HEK293 (cell line): ENCODE measurements at regions not wholly inside any gene's neighbourhood (a gene's known extent, or its start where the extent isn't known, plus 50 kb on each side); places are given as distances from the start of the nearest gene placed in this dataset.

ENCODE experiments used
- CTCF ChIA-PET: fragments of 350-600 bp; formaldehyde crosslinking; extraction: SDS; loops from one replicate; lab custom pipeline; 2021; ENCODE audit warnings: antibody characterized with exemption; lab: Yijun Ruan, JAX
- POLR2A ChIA-PET: fragments of 300-600 bp; formaldehyde crosslinking; extraction: SDS; loops from one replicate; lab custom pipeline; 2020; ENCODE audit warnings: antibody characterized with exemption, inconsistent platforms; lab: Yijun Ruan, JAX
- H3K27ac ChIP-seq: fragments of 200-500 bp; sonication (Bioruptor generic); 2 replicates; pipeline ENCODE4 v1.5.1; 2014; ENCODE audit warnings: low read depth, low read length, control low read depth, inconsistent platforms; ENCODE audit errors: extremely low read depth
- H3K36me3 ChIP-seq, 2 experiments: fragments of 200-500 bp in 1 of 2; sonication (Bioruptor generic) in 1 of 2; 1 replicate in 1 of 2; 2 replicates in 1 of 2; pipeline ENCODE4 v1.5.1; 2014 to 2017; ENCODE audit warnings: inconsistent platforms in 2 of 2, low read length in 2 of 2; ENCODE audit not compliant: control insufficient read depth in 2 of 2, insufficient read depth in 1 of 2
- H3K4me1 ChIP-seq: fragments of 200-500 bp; sonication (Bioruptor generic); 2 replicates; pipeline ENCODE4 v1.5.1; 2014; ENCODE audit warnings: mild to moderate bottlenecking, low read length, inconsistent platforms; ENCODE audit not compliant: control insufficient read depth, insufficient read depth
- H3K4me3 ChIP-seq: 2 replicates; pipeline ENCODE4 v1.5.1; 2011; ENCODE audit warnings: low read depth, mild to moderate bottlenecking, control low read depth, low read length, moderate library complexity
- H3K9me3 ChIP-seq: fragments of 200-500 bp; sonication (Bioruptor generic); 2 replicates; pipeline ENCODE4 v1.5.1; 2014; ENCODE audit warnings: low read depth, low read length, inconsistent platforms; ENCODE audit not compliant: control insufficient read depth, insufficient read depth
- GFI1B ChIP-seq: fragments of 450-650 bp; formaldehyde crosslinking; IDR thresholded peaks from 2 replicates; pipeline ENCODE4 v1.5.1; 2016; ENCODE audit warnings: missing biosample characterization, missing genetic modification characterization
- GLI4 ChIP-seq: fragments of 450-650 bp; formaldehyde crosslinking; IDR thresholded peaks from 2 replicates; pipeline ENCODE4 v1.5.1; 2016; ENCODE audit warnings: missing biosample characterization, missing genetic modification characterization
- SP7 ChIP-seq: fragments of 450-650 bp; formaldehyde crosslinking; IDR thresholded peaks from 2 replicates; pipeline ENCODE4 v1.5.1; 2016; ENCODE audit warnings: missing biosample characterization, missing genetic modification characterization
- TSHZ1 ChIP-seq: fragments of 450-650 bp; formaldehyde crosslinking; IDR thresholded peaks from 2 replicates; pipeline ENCODE4 v1.5.1; 2016; ENCODE audit warnings: missing biosample characterization, missing genetic modification characterization, borderline replicate concordance
- YY2 ChIP-seq: fragments of 450-650 bp; formaldehyde crosslinking; IDR thresholded peaks from 2 replicates; pipeline ENCODE4 v1.5.1; 2016; ENCODE audit warnings: missing biosample characterization, missing genetic modification characterization
- ZIC2 ChIP-seq: fragments of 450-650 bp; formaldehyde crosslinking; IDR thresholded peaks from 2 replicates; pipeline ENCODE4 v1.5.1; 2016; ENCODE audit warnings: missing biosample characterization, missing genetic modification characterization
- ZNF112 ChIP-seq: fragments of 450-650 bp; formaldehyde crosslinking; IDR thresholded peaks from 2 replicates; pipeline ENCODE4 v1.5.0; 2017; ENCODE audit warnings: missing biosample characterization, missing genetic modification characterization
- ZNF132 ChIP-seq: fragments of 450-650 bp; formaldehyde crosslinking; IDR thresholded peaks from 2 replicates; pipeline ENCODE4 v1.5.1; 2017; ENCODE audit warnings: missing biosample characterization, missing genetic modification characterization, borderline replicate concordance
- ZNF174 ChIP-seq: fragments of 450-650 bp; formaldehyde crosslinking; IDR thresholded peaks from 2 replicates; pipeline ENCODE4 v1.5.0; 2017; ENCODE audit warnings: missing biosample characterization, mild to moderate bottlenecking, missing genetic modification characterization
- ZNF24 ChIP-seq: fragments of 450-650 bp; formaldehyde crosslinking; IDR thresholded peaks from 2 replicates; pipeline ENCODE4 v1.5.1; 2016; ENCODE audit warnings: missing biosample characterization, missing genetic modification characterization
- ZNF324 ChIP-seq: fragments of 450-650 bp; formaldehyde crosslinking; IDR thresholded peaks from 2 replicates; pipeline ENCODE4 v1.5.1; 2016; ENCODE audit warnings: missing biosample characterization, missing genetic modification characterization
- ZNF335 ChIP-seq: fragments of 450-650 bp; formaldehyde crosslinking; conservative IDR thresholded peaks from 2 replicates; pipeline ENCODE4 v1.5.1; 2016; ENCODE audit warnings: missing biosample characterization, missing genetic modification characterization
- ZNF341 ChIP-seq: fragments of 450-650 bp; formaldehyde crosslinking; IDR thresholded peaks from 2 replicates; pipeline ENCODE4; 2016; ENCODE audit warnings: low read depth, missing biosample characterization, missing genetic modification characterization
- ZNF426 ChIP-seq: fragments of 450-650 bp; formaldehyde crosslinking; IDR thresholded peaks from 2 replicates; pipeline ENCODE4 v1.5.1; 2017; ENCODE audit warnings: missing biosample characterization, missing genetic modification characterization, mild to moderate bottlenecking, inconsistent platforms, moderate library complexity
- ZNF514 ChIP-seq: fragments of 450-650 bp; formaldehyde crosslinking; IDR thresholded peaks from 2 replicates; pipeline ENCODE4 v1.5.1; 2016; ENCODE audit warnings: missing biosample characterization, missing genetic modification characterization
- ZNF529 ChIP-seq: fragments of 450-650 bp; formaldehyde crosslinking; IDR thresholded peaks from 2 replicates; pipeline ENCODE4 v1.5.1; 2017; ENCODE audit warnings: missing genetic modification characterization, missing biosample characterization; ENCODE audit not compliant: insufficient replicate concordance
- ZNF555 ChIP-seq: fragments of 450-650 bp; formaldehyde crosslinking; conservative IDR thresholded peaks from 2 replicates; pipeline ENCODE4 v1.5.1; 2017; ENCODE audit warnings: missing biosample characterization, mild to moderate bottlenecking, missing genetic modification characterization, inconsistent platforms
- ZNF571 ChIP-seq: fragments of 450-650 bp; formaldehyde crosslinking; IDR thresholded peaks from 2 replicates; pipeline ENCODE4 v1.5.0; 2017; ENCODE audit warnings: missing biosample characterization, missing genetic modification characterization
- ZNF585B ChIP-seq: fragments of 450-650 bp; formaldehyde crosslinking; IDR thresholded peaks from 2 replicates; pipeline ENCODE4 v1.5.1; 2016; ENCODE audit warnings: missing biosample characterization, missing genetic modification characterization
- ZNF610 ChIP-seq: fragments of 450-650 bp; formaldehyde crosslinking; IDR thresholded peaks from 2 replicates; pipeline ENCODE4 v1.5.1; 2016; ENCODE audit warnings: missing biosample characterization, missing genetic modification characterization, borderline replicate concordance
- ZNF654 ChIP-seq: fragments of 450-650 bp; formaldehyde crosslinking; IDR thresholded peaks from 2 replicates; pipeline ENCODE4 v1.5.1; 2016; ENCODE audit warnings: low read depth, missing biosample characterization, missing genetic modification characterization
- ZNF707 ChIP-seq: fragments of 450-650 bp; formaldehyde crosslinking; IDR thresholded peaks from 2 replicates; pipeline ENCODE4 v1.5.1; 2016; ENCODE audit warnings: missing biosample characterization, missing genetic modification characterization
- ZSCAN23 ChIP-seq: fragments of 450-650 bp; formaldehyde crosslinking; IDR thresholded peaks from 2 replicates; pipeline ENCODE4 v1.5.1; 2016; ENCODE audit warnings: missing biosample characterization, missing genetic modification characterization
- TF ChIP-seq, protein P1 (sequence below): fragments of 450-650 bp; formaldehyde crosslinking; IDR thresholded peaks from 2 replicates; pipeline ENCODE4 v1.5.1; 2016; ENCODE audit warnings: missing biosample characterization, missing genetic modification characterization, borderline replicate concordance

GRCh38 chr6:56407883-56408410, 160.6 kb upstream of the COL21A1 start:
- Histone ChIP-seq H3K4me1 (peaks cover 6% of the 10 kb centered on the region; the same call in 1 of the 2 replicates), H3K27ac (no peak overlapping the region), H3K9me3 (no peaks in the 10 kb centered on the region), H3K4me3 (no peak overlapping the region), H3K36me3 (no peaks in the 10 kb centered on the region)
- CTCF ChIA-PET = interaction anchor here (0.8 kb wide), 1 partner anchor 22 kb away, joined by 3 read pairs; no protein-coding TSS in a partner anchor
- POLR2A ChIA-PET = interaction anchor here (0.6 to 1.0 kb wide), 2 partner anchors 8 to 463 kb away, joined by 3 read pairs; no protein-coding TSS in a partner anchor
- TF ChIP-seq ZNF426 (tag by site-specific recombination) = no peak
- TF ChIP-seq ZNF174 (tag by site-specific recombination) = no peak
- no peak for TF ChIP-seq SP7 (tag by site-specific recombination)
- no peak for TF ChIP-seq YY2 (tag by site-specific recombination)
- no peak for TF ChIP-seq ZNF610 (tag by site-specific recombination)
- no peak for TF ChIP-seq TSHZ1 (tag by site-specific recombination)
- TF ChIP-seq GLI4 (tag by site-specific recombination) = no peak
- TF ChIP-seq ZNF514 (tag by site-specific recombination) = no peak
- TF ChIP-seq ZNF707 (tag by site-specific recombination) = no peak
- no peak for TF ChIP-seq ZNF132 (tag by site-specific recombination)
- TF ChIP-seq ZIC2 (tag by site-specific recombination) = no peak
- TF ChIP-seq ZNF529 = no peak
- no peak for TF ChIP-seq ZNF324 (tag by site-specific recombination)
- no peak for TF ChIP-seq ZNF585B (tag by site-specific recombination)
- no peak for TF ChIP-seq ZSCAN23
- no peak for TF ChIP-seq ZNF335

DNA sequence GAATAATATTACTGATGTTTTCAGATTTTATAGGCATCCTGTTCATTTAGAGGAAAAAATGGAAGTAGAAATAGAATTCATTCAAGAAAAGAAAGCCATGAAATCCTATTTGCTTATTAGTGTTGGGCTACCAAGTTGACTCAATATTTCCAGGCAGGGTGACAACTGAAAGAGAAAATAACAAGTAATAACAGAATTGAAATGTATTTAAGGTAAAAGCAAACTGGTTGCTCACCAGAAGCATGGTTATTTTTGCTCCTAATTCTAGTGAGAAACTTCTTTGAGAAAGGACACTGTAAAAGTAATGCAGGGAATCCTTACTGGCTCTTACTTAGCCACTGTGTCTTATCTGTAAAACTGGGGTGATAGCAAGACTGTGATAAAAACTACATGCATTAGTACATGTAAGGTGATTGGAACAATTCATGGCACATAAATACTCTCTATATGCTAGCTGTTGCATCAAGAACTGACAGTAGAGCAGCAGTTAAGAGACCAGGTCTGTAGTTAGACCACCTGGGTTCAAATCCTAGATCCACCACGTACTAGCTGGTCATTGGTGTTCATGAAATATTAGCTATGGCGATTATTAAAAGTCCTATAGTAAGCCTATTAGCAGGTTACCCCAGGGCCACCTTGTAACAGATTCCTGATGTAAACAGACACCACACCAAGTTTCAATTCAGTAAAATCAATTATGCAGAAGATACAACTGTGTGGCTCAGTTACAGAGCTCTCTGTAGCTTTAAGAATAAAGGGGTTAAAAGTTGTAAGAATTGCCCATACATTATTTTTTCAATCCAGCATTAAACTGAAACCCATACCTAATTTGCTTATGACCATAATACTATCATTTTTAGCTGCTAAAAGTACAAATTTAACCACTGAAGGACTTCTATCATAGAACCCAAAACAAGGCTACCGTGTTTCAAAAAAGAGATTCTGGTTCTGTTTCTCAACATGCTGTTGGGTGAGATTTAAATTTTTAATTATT, 159.2 kb upstream of the COL21A1 start:
- Histone ChIP-seq H3K36me3 (no peaks in the 10 kb centered on the region), H3K27ac (no peak overlapping the region), H3K4me1 (peaks cover 6% of the 10 kb centered on the region; the same call in 1 of the 2 replicates), H3K9me3 (no peaks in the 10 kb centered on the region), H3K4me3 (no peak overlapping the region)
- CTCF ChIA-PET = interaction anchor here (0.6 kb wide), 1 partner anchor 1263 kb away, joined by 3 read pairs; no protein-coding TSS in a partner anchor
- TF ChIP-seq ZSCAN23 = no peak
- TF ChIP-seq ZNF341 (tag by site-specific recombination) = no peak
- no peak for TF ChIP-seq ZNF571 (tag by site-specific recombination)
- no peak for TF ChIP-seq ZNF112 (tag by site-specific recombination)
- TF ChIP-seq ZNF324 (tag by site-specific recombination) = no peak
- no peak for TF ChIP-seq ZNF335
- TF ChIP-seq, protein P1, sequence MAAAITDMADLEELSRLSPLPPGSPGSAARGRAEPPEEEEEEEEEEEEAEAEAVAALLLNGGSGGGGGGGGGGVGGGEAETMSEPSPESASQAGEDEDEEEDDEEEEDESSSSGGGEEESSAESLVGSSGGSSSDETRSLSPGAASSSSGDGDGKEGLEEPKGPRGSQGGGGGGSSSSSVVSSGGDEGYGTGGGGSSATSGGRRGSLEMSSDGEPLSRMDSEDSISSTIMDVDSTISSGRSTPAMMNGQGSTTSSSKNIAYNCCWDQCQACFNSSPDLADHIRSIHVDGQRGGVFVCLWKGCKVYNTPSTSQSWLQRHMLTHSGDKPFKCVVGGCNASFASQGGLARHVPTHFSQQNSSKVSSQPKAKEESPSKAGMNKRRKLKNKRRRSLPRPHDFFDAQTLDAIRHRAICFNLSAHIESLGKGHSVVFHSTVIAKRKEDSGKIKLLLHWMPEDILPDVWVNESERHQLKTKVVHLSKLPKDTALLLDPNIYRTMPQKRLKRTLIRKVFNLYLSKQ (tag by site-specific recombination) = no peak
- TF ChIP-seq ZNF24 = no peak
- TF ChIP-seq GFI1B = no peak
- TF ChIP-seq ZNF555 (tag by site-specific recombination) = no peak
- TF ChIP-seq ZNF654 = no peak
- TF ChIP-seq ZIC2 (tag by site-specific recombination) = no peak
- POLR2A ChIA-PET = no interaction called here
